CD4-positive, alpha-beta T cell treated with Interleukin-6 at 100 ng/mL for 8 hours (primary cell): ENCODE measurements at regions not wholly inside any gene's neighbourhood (a gene's known extent, or its start where the extent isn't known, plus 50 kb on each side); places are given as distances from the start of the nearest gene placed in this dataset.

Experiments used
- DNase-seq: peaks from one replicate; pipeline ENCODE4 v3.0.0-alpha.2; 2020; ENCODE audit warnings: mixed read lengths, low spot score

GRCh38 chr2:128632501-128632800 is 313.8 kb upstream of the HS6ST1 start:
- no peak for DNase-seq

- no peak for DNase-seq
These were observed 314.8 kb upstream of the HS6ST1 start for GRCh38 chr2:128633501-128633900.

- DNase-seq, result no peak
These were observed 316.8 kb upstream of the HS6ST1 start for GRCh38 chr2:128635361-128635900.

GRCh38 chr2:128636802-128637147 is 318.1 kb upstream of the HS6ST1 start:
- DNase-seq, result no peak

- no peak for DNase-seq
These were observed 318.9 kb upstream of the HS6ST1 start for GRCh38 chr2:128637481-128638155.

- no peak for DNase-seq
These were observed 319.9 kb upstream of the HS6ST1 start for GRCh38 chr2:128638341-128639119.

GRCh38 chr2:128639120-128639477 is 320.4 kb upstream of the HS6ST1 start:
- DNase-seq, result no peak

- no peak for DNase-seq
These were observed 321.0 kb upstream of the HS6ST1 start for GRCh38 chr2:128639693-128640092.

GRCh38 chr2:128640166-128640844 is 321.6 kb upstream of the HS6ST1 start:
- no peak for DNase-seq

GRCh38 chr2:128640845-128641360 is 322.2 kb upstream of the HS6ST1 start:
- no peak for DNase-seq

GRCh38 chr2:128641421-128642080 is 322.9 kb upstream of the HS6ST1 start:
- no peak for DNase-seq

- no peak for DNase-seq
These were observed 323.6 kb upstream of the HS6ST1 start for GRCh38 chr2:128642316-128642715.

GRCh38 chr2:128642821-128643220 is 324.2 kb upstream of the HS6ST1 start:
- no peak for DNase-seq

GRCh38 chr2:128643221-128644065 is 324.8 kb upstream of the HS6ST1 start:
- no peak for DNase-seq

- DNase-seq, result no peak
These were observed 325.5 kb upstream of the HS6ST1 start for GRCh38 chr2:128644156-128644555.

- no peak for DNase-seq
These were observed 326.1 kb upstream of the HS6ST1 start for GRCh38 chr2:128644718-128645256.

- no peak for DNase-seq
These were observed 327.0 kb upstream of the HS6ST1 start for GRCh38 chr2:128645631-128646030.

GRCh38 chr2:128646091-128646490 is 327.4 kb upstream of the HS6ST1 start:
- no peak for DNase-seq

GRCh38 chr2:128646691-128647090 is 328.0 kb upstream of the HS6ST1 start:
- no peak for DNase-seq

- DNase-seq, result no peak
These were observed 332.3 kb upstream of the HS6ST1 start for GRCh38 chr2:128651000-128651399.

GRCh38 chr2:128654408-128654807 is 335.7 kb upstream of the HS6ST1 start:
- DNase-seq, result no peak
